ENCODE measurements at regions not wholly inside any gene's neighbourhood (a gene's known extent, or its start where the extent isn't known, plus 50 kb on each side); places are given as distances from the start of the nearest gene placed in this dataset.

DNA sequence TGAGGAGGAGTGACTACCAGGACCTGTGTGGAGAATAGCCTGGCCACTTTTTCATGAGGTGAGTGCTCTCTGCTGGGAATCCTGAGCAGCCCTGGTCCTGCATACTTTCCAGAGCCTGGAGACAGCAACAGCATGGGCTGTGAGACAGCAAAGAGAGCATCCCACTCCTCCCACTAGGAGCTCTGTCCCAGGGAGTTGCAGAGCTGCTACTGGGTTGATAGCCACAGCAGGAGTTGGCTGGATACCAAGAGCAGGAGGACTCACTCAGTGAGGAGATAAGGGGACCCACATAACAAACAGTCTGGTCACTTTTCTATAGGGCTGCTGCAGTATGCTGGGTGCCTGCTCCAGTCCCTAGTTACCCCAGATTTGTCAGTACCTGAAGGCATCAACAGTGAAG lies 439.3 kb upstream of the CDH8 start:
- peaks cover 18% of the 10 kb centered on the region for H3K9me3 Mint-ChIP-seq
- no peaks in the 10 kb centered on the region for H3K27me3 Mint-ChIP-seq
- H3K4me1 Mint-ChIP-seq = no peaks in the 10 kb centered on the region
- DNase-seq (no peak), ATAC-seq (ENCODE audit: low read depth) (no peak)
- H3K4me3 Mint-ChIP-seq = no peak overlapping the region
- ChIA-PET CTCF (no interaction called here), POLR2A (no interaction called here)
- intact Hi-C loops (cut with micrococcal nuclease) = no loop called here
- no peak overlapping the region for H3K27ac Mint-ChIP-seq
- TF ChIP-seq, protein P1, sequence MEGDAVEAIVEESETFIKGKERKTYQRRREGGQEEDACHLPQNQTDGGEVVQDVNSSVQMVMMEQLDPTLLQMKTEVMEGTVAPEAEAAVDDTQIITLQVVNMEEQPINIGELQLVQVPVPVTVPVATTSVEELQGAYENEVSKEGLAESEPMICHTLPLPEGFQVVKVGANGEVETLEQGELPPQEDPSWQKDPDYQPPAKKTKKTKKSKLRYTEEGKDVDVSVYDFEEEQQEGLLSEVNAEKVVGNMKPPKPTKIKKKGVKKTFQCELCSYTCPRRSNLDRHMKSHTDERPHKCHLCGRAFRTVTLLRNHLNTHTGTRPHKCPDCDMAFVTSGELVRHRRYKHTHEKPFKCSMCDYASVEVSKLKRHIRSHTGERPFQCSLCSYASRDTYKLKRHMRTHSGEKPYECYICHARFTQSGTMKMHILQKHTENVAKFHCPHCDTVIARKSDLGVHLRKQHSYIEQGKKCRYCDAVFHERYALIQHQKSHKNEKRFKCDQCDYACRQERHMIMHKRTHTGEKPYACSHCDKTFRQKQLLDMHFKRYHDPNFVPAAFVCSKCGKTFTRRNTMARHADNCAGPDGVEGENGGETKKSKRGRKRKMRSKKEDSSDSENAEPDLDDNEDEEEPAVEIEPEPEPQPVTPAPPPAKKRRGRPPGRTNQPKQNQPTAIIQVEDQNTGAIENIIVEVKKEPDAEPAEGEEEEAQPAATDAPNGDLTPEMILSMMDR (IDR thresholded peaks at IDR 0.05) = no peak
- no peaks in the 10 kb centered on the region for H3K36me3 Mint-ChIP-seq (ENCODE audit: low read depth)

DNA sequence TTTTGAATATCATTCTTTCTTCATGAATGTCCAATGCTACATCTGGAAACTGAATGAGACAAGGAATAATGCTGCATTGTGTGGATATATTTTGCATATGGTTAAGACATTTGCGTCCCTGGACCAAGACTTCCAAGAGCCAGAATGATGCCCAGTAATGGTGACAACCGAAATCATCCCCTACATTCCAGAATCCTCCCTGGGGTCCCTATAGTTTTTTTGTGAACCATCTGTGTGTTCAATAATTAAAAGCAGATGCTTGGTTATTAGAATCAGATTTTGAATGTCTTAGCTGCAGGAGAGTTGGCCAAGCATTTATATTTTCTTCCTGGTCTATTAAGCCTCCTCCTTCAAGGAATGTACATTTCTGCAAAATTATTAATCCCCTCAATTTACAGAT lies 426.7 kb upstream of the CDH8 start:
- Mint-ChIP-seq H3K27me3 (no peaks in the 10 kb centered on the region), H3K9me3 (peaks cover 28% of the 10 kb centered on the region), H3K27ac (no peak overlapping the region), H3K4me1 (no peaks in the 10 kb centered on the region), H3K4me3 (no peak overlapping the region), H3K36me3 (ENCODE audit: low read depth) (no peaks in the 10 kb centered on the region)
- DNase-seq = no peak
- CTCF ChIA-PET = no interaction called here
- no peak for ATAC-seq (ENCODE audit: low read depth)
- TF ChIP-seq, protein P1 (IDR thresholded peaks at IDR 0.05) = no peak
- POLR2A ChIA-PET = no interaction called here
- intact Hi-C loops (cut with micrococcal nuclease) = no loop called here

DNA sequence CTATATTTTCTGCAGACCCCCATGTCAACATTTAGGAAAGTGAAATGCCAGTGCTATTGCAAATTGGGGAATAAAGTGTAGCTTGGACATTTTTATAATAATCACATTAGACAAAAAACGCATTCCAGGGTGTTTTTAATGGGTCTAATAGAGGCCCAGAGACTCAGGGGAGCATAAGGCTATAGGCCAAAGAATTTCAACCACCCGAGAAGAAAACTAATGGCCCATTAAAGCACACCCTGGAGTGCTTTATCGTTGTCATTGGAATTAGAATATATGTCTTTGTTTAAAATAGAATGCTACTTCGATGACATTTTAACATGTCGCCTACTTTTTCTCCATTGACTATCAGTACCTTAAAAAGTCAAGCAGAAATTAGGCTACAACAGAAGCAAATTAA lies 414.1 kb upstream of the CDH8 start:
- TF ChIP-seq, protein P1 (IDR thresholded peaks at IDR 0.05) = no peak
- CTCF ChIA-PET = no interaction called here
- DNase-seq (no peak), ATAC-seq (ENCODE audit: low read depth) (no peak)
- intact Hi-C loops (cut with micrococcal nuclease) = no loop called here
- H3K9me3 Mint-ChIP-seq = peaks cover 9% of the 10 kb centered on the region
- no peak overlapping the region for H3K4me3 Mint-ChIP-seq
- H3K4me1 Mint-ChIP-seq = no peaks in the 10 kb centered on the region
- POLR2A ChIA-PET = no interaction called here
- H3K36me3 Mint-ChIP-seq (ENCODE audit: low read depth) = no peaks in the 10 kb centered on the region
- no peak overlapping the region for H3K27ac Mint-ChIP-seq
- H3K27me3 Mint-ChIP-seq = no peaks in the 10 kb centered on the region

DNA sequence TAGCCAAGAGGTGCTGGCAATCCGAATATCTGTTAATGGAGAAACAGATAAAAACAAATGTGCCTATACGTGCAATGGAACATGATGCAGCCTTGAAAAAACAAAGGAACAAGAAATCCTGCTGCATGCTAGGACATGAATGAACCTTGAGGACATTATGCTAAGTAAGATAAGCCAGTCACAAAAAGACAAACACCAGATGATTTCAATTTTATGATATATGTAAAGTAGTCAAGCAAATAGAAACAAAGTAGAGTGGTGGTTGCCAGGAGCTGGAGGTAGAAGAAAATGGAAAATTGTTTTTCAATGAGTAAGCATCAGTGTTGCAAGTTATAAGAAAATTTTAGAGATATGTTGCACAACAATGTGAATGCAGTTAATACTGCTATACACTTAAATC lies 409.7 kb upstream of the CDH8 start:
- Mint-ChIP-seq H3K9me3 (peaks cover 15% of the 10 kb centered on the region), H3K27me3 (no peaks in the 10 kb centered on the region)
- intact Hi-C loops (cut with micrococcal nuclease) = no loop called here

DNA sequence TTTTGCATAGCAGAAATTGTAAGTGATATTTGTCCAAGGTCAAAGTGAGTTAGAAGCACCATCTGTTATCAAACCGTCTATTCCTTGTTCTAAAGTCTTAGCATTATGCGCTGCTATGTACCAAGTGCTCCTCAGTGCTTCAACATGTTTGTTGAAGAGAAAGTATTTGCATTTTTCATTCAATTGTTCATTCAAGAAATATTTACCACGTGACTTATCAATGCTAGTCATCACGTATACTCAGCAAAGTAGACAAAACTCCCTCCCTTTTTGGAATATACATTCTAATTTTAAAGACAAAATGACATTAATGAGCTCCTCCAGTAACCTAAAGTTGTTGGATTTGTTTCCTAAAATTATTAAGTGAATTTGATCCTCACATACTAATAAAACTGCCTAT lies 388.0 kb upstream of the CDH8 start:
- no peak for ATAC-seq (ENCODE audit: low read depth)
- ChIA-PET CTCF (no interaction called here), POLR2A (no interaction called here)
- TF ChIP-seq, protein P1 (IDR thresholded peaks at IDR 0.05) = no peak
- Mint-ChIP-seq H3K27ac (no peak overlapping the region), H3K27me3 (no peaks in the 10 kb centered on the region), H3K4me3 (no peak overlapping the region), H3K9me3 (peaks cover 6% of the 10 kb centered on the region), H3K36me3 (ENCODE audit: low read depth) (no peaks in the 10 kb centered on the region), H3K4me1 (no peaks in the 10 kb centered on the region)
- intact Hi-C loops (cut with micrococcal nuclease) = no loop called here
- DNase-seq = no peak

More for the DNA sequence above, 409.7 kb upstream of the CDH8 start:
- TF ChIP-seq, protein P1 (IDR thresholded peaks at IDR 0.05) = no peak
- CTCF ChIA-PET = no interaction called here
- H3K27ac Mint-ChIP-seq = no peak overlapping the region
- no peak for DNase-seq
- H3K4me1 Mint-ChIP-seq = no peaks in the 10 kb centered on the region
- H3K36me3 Mint-ChIP-seq (ENCODE audit: low read depth) = no peaks in the 10 kb centered on the region
- POLR2A ChIA-PET = no interaction called here
- no peak for ATAC-seq (ENCODE audit: low read depth)
- H3K4me3 Mint-ChIP-seq = no peak overlapping the region

Data from activated B cell treated with CpG ODN at 0.5 μM for 24 hours (primary cell).